CD1c-positive myeloid dendritic cell (primary cell): ENCODE measurements at regions not wholly inside any gene's neighbourhood (a gene's known extent, or its start where the extent isn't known, plus 50 kb on each side); places are given as distances from the start of the nearest gene placed in this dataset.

Experiments used
- DNase-seq: peaks from one replicate; pipeline ENCODE4 v3.0.0-alpha.2; 2016; ENCODE audit errors: extremely low spot score

GRCh38 chr20:8935878-8936277 lies 133.0 kb upstream of the PLCB4 start:
- DNase-seq = no peak

- DNase-seq = no peak
Observed at GRCh38 chr20:8938532-8938931, 130.4 kb upstream of the PLCB4 start.

GRCh38 chr20:8940326-8940725 lies 128.6 kb upstream of the PLCB4 start:
- no peak for DNase-seq

DNA sequence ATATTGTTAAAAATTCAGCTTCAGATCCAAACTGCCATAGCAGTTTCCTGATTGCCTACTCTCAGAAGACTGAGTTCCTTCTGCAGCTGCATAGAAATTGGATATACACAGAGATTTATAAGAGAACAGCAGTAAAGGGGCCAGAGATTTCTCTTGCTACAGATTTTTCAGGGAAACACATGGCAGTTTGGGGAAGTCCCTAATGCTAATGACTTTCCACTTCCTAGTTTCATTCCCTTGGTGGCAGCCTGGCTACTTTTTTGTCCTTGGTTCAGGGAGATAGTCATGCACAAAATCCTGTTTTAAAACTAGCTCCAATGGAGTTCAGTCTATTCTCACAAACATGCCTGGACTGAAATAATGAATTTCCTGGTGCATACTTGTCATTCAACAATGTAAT lies 125.3 kb upstream of the PLCB4 start:
- DNase-seq = peak; percentile 38

GRCh38 chr20:8946036-8946940 lies 122.6 kb upstream of the PLCB4 start:
- no peak for DNase-seq

- no peak for DNase-seq
Observed at GRCh38 chr20:8948442-8949020, 120.4 kb upstream of the PLCB4 start.

GRCh38 chr20:8951164-8951563 lies 117.7 kb upstream of the PLCB4 start:
- DNase-seq = no peak

GRCh38 chr20:8952721-8953120 lies 116.2 kb upstream of the PLCB4 start:
- DNase-seq = no peak

- DNase-seq = no peak
Observed at GRCh38 chr20:8953300-8953699, 115.6 kb upstream of the PLCB4 start.

DNA sequence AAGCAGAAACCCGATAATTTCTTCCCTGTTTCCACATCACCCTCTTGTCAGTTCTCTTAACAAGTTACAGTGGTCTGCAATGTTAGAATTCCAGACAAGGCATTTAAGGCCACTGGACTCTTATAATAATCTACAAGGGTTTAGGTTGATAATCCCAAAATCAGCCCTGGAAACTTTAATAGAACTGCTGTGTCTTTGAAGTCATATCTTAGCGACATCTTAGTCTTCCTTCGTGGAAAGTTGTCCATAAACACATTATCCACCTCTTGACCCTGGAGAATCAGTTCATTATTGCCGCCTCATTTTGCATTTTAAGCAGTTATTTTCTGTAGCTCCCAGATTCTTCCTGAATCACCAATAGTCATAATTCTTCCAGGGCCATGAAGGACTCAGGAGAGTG lies 108.6 kb upstream of the PLCB4 start:
- DNase-seq = no peak

GRCh38 chr20:8963330-8963729 lies 105.6 kb upstream of the PLCB4 start:
- no peak for DNase-seq

GRCh38 chr20:8964959-8965562 lies 103.8 kb upstream of the PLCB4 start:
- DNase-seq = no peak

DNA sequence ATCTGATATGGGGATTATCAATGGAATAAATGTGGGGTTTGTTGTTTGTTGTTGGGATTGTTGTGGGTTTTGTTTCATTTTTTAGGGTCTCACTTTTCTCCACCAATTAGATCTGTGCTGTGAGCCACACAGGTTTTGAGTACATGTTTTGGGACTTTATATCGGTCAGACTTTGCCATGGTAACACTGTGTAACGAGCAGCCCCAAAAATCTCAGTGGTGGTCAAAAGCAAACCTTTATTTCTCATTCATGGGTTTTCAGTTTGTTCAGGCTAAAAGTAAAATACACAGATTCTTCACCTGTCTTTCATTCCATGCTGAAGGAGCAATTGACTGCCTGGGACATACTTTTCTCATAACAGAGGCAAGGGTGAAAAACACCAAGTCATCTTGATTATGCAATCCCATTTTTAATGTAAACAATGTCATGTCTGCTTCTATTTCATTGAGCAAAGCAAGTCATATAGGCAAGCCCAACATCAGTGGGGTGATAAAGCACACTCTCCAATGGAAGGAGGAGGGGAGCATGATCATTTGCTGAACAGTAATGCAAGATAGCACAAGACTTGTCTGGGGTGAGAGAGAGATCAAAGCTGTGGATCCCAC lies 101.1 kb upstream of the PLCB4 start:
- no peak for DNase-seq

GRCh38 chr20:8969146-8969583 lies 99.7 kb upstream of the PLCB4 start:
- DNase-seq = no peak

- no peak for DNase-seq
Observed at GRCh38 chr20:8971669-8972316, 97.1 kb upstream of the PLCB4 start.

DNA sequence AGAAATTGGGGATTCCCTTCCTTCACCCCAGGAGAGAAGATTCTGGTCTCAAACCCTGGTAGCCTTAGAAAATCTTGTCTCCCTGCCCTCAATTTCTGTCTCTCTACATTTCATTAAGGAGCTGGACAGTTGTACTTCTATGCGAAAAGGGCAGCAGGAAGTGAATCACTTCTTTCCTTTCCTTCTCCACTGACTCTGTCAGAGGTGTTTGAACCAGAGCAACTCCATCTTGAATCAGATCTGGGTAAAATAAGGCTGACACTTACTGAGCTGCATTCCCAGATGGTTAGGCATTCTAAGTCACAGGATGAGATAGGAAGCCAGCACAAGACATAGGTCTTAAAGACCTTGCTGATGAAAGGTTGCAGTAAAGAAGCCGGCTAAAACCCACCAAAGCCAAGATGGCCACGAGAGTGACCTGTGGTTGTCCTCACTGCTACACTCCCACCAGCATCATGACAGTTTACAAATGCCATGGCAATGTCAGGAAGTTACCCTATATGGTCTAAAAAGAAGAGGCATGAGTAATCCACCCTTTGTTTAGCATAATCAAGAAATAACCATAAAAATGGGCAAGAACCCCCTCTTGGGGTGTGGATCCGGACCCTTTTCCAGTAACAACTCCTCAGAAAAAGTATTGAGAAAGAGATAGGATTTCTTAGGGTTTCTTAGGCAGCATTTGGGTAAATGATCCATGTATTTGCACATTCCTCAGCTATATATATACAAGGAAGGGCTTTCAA lies 95.8 kb upstream of the PLCB4 start:
- no peak for DNase-seq

GRCh38 chr20:8974009-8974708 lies 94.7 kb upstream of the PLCB4 start:
- no peak for DNase-seq

DNA sequence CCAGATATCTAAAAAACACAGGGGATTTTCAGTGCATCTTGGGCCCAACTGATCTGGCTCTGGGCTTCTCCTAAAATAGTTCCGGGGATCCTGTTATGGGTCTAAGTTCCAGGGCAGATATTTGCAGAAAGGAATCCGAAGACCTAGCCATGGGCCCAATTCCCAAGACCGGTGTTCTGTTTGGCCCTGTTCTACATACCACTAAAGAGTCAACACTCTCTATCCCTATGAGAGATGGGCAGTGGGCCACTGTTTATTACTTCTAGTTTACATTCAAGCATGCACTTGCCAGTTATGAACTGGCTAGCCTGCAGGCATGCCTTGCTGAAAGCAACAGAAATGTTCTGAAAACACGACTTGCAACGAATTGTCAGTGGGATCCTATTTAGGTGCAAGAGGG lies 87.4 kb upstream of the PLCB4 start:
- no peak for DNase-seq

- DNase-seq = no peak
Observed at GRCh38 chr20:8983478-8984345, 85.2 kb upstream of the PLCB4 start.

- no peak for DNase-seq
Observed at GRCh38 chr20:8986631-8987030, 82.3 kb upstream of the PLCB4 start.
